WTC11 (cell line): ENCODE measurements at regions not wholly inside any gene's neighbourhood (a gene's known extent, or its start where the extent isn't known, plus 50 kb on each side); places are given as distances from the start of the nearest gene placed in this dataset.

ENCODE experiments used
- ATF1 ChIP-seq: sonication (generic); formaldehyde crosslinking; IDR thresholded peaks from 2 replicates; pipeline ENCODE4 v1.8.1; 2023; ENCODE audit warnings: mild to moderate bottlenecking, moderate library complexity, missing genetic modification reagents
- ATF2 ChIP-seq: sonication (generic); formaldehyde crosslinking; IDR thresholded peaks from 2 replicates; pipeline ENCODE4 v1.8.1; 2022; ENCODE audit warnings: low read depth, missing genetic modification reagents, borderline replicate concordance
- CTCF ChIP-seq: fragments of 200-600 bp; IDR thresholded peaks from 2 replicates; pipeline ENCODE4 v1.8.0; 2022; ENCODE audit warnings: antibody characterized with exemption
- ELF4 ChIP-seq: sonication (generic); formaldehyde crosslinking; IDR thresholded peaks from 2 replicates; pipeline ENCODE4 v1.8.1; 2022; ENCODE audit warnings: low read depth, mild to moderate bottlenecking, moderate library complexity, missing genetic modification reagents
- FOXJ3 ChIP-seq: sonication (generic); formaldehyde crosslinking; IDR thresholded peaks from 2 replicates; pipeline ENCODE4 v1.9.0; 2021; ENCODE audit warnings: missing genetic modification reagents, mild to moderate bottlenecking, borderline replicate concordance
- FOXP4 ChIP-seq: sonication (generic); formaldehyde crosslinking; IDR thresholded peaks from 2 replicates; pipeline ENCODE4 v1.8.0; 2022; ENCODE audit warnings: mild to moderate bottlenecking, missing genetic modification reagents
- IRF2 ChIP-seq: sonication (generic); formaldehyde crosslinking; IDR thresholded peaks from 2 replicates; pipeline ENCODE4 v1.8.0; 2022; ENCODE audit warnings: low read depth, missing genetic modification reagents, borderline replicate concordance
- NR1H2 ChIP-seq: sonication (generic); formaldehyde crosslinking; IDR thresholded peaks from 2 replicates; pipeline ENCODE4 v1.9.0; 2021; ENCODE audit warnings: mild to moderate bottlenecking, moderate library complexity, missing genetic modification reagents
- NR3C1 ChIP-seq: sonication (generic); formaldehyde crosslinking; conservative IDR thresholded peaks from 2 replicates; pipeline ENCODE4 v1.8.1; 2023; ENCODE audit warnings: low read depth, mild to moderate bottlenecking, missing genetic modification reagents
- SMAD4 ChIP-seq: sonication (generic); formaldehyde crosslinking; IDR thresholded peaks from 2 replicates; pipeline ENCODE4 v1.8.0; 2022; ENCODE audit warnings: mild to moderate bottlenecking, missing genetic modification reagents
- ZMAT4 ChIP-seq: fragments of 250-450 bp; sonication (Bioruptor Pico); IDR thresholded peaks from 2 replicates; pipeline ENCODE4 v1.9.0; 2021; ENCODE audit warnings: mild to moderate bottlenecking

- no peak for TF ChIP-seq CTCF
- no peak for TF ChIP-seq ATF2 (CRISPR knock-in tag)
- TF ChIP-seq NR3C1: no peak
- no peak for TF ChIP-seq IRF2 (CRISPR knock-in tag)
- TF ChIP-seq NR1H2 (CRISPR knock-in tag): no peak
- no peak for TF ChIP-seq ZMAT4
- TF ChIP-seq FOXP4 (CRISPR knock-in tag): no peak
- TF ChIP-seq FOXJ3 (CRISPR knock-in tag): no peak
- TF ChIP-seq ATF1 (CRISPR knock-in tag): no peak
- TF ChIP-seq ELF4 (CRISPR knock-in tag): no peak
- TF ChIP-seq SMAD4 (CRISPR knock-in tag): no peak
Observed at GRCh38 chr2:9093324-9093723, 89.8 kb upstream of the MBOAT2 start.
